T47D (cell line): ENCODE measurements at regions not wholly inside any gene's neighbourhood (a gene's known extent, or its start where the extent isn't known, plus 50 kb on each side); places are given as distances from the start of the nearest gene placed in this dataset.

Experiments
- DNase-seq, 2 experiments: peaks; one replicate each; pipeline versions ENCODE4 v3.0.0 to v3.0.0-alpha.2; 2011 to 2012; ENCODE audit warnings: low read depth in 1 of 2, low spot score in 1 of 2
- JUND ChIP-seq: IDR thresholded peaks from 2 replicates; pipeline ENCODE4 v1.6.1; 2012; ENCODE audit warnings: low read depth
- in situ Hi-C: cut with HindIII; loops from 2 replicates; pipeline ENCODE4 v1.10.0; 2016; ENCODE audit warnings: low sequenced_read_pairs, low pct_unique_long_range_greater_than_20kb

DNA sequence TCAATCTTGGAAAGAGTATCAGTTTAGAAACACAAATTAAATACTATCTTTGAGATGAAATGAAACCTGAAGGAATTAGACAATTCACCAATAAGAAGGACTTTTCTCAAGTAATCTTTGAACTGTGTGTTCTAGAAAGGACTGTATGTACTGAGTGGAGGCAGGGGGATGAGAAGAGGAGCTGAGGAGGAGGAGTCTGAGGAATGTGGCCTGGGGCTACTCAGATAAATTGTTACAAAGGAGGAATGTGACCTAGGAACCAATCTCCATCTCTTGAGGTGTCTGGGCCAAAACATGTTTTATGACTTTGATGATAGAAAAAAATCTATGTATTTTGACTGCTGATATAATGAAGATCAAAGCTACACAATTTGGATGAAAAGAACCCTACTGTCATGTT, 124.3 kb upstream of the ANKRD55 start:
- peak in 1 of 2 experiments; percentile 29 for DNase-seq
- in situ Hi-C loops = no loop called here
- no peak for TF ChIP-seq JUND

- no peak for TF ChIP-seq JUND
- DNase-seq = no peak
- in situ Hi-C loops = no loop called here
Measured at GRCh38 chr5:56356836-56357160, 123.7 kb upstream of the ANKRD55 start.

GRCh38 chr5:56356121-56356835, 123.1 kb upstream of the ANKRD55 start:
- no peak for TF ChIP-seq JUND
- DNase-seq = peak in 1 of 2 experiments; percentile 13
- in situ Hi-C loops = no loop called here

DNA sequence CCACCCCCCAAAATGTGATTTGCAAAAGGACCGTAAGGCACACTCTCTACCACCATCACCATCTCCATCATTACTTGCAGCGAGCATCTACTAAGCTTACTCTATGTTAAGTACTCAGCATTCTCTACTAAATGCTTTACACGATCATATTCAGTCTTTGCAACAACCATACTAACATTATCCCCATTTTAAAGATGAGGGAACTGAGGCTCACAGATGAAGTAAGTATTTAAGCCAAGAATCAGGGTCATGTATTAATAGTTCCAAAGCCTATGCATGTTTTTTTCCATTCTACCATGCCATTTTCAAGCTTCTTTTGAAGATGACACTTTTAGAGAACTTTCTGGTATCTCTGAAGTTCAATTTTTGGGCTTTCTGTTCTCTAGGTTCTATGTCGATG, 121.7 kb upstream of the ANKRD55 start:
- in situ Hi-C loops = no loop called here
- no peak for DNase-seq
- no peak for TF ChIP-seq JUND

GRCh38 chr5:56352808-56353590, 119.9 kb upstream of the ANKRD55 start:
- in situ Hi-C loops = no loop called here
- DNase-seq = no peak
- no peak for TF ChIP-seq JUND

DNA sequence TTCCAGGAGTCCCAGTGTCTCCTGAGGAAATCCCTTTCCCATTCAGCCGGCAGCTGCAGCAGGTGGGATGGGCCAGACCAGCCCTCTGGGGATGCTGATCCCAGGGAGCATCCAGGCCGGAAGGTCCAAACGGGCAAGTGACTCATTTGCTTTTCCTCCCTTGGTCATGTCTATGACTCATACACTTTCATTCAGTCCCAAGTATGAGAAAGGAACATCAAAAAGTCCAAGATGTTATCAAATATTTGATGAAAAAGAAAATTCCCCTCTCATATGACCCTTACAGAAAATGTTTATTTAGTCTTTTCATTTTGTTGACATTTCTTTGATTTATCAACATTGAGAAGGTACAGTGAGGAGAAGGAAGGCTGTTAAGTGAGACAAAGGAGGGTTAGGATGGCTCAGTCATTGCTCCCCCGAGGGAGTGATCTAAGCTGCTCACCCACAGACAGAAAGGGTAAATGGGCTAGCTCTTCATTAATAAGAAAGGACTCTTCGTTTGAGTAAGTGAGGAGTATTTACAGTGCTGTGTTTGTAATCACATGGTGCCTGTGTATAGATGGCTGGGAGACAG, 117.6 kb upstream of the ANKRD55 start:
- peak in 1 of 2 experiments; percentile 45 for DNase-seq
- in situ Hi-C loops = no loop called here
- TF ChIP-seq JUND = no peak

- in situ Hi-C loops = no loop called here
- TF ChIP-seq JUND = no peak
- no peak for DNase-seq
Measured at GRCh38 chr5:56350011-56350596, 117.0 kb upstream of the ANKRD55 start.

DNA sequence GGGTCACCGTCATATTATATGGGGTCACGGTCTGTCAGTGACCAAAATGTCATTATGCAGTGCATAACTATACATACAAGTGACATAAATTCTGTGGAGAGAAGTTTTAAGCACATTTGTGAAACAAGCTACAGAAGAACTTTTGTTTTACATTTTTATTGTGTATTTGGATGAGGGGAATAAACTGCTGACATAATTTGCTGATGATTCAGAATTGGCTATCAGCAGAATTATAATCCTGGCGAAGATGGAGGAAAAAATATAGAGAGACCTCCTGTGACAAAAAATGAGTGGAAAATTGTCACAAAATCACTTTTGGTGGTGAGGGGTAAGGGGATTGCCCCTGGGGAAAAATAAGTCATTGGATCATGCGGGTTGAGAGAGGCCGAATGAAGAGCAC, 116.3 kb upstream of the ANKRD55 start:
- in situ Hi-C loops = no loop called here
- TF ChIP-seq JUND = no peak
- no peak for DNase-seq

DNA sequence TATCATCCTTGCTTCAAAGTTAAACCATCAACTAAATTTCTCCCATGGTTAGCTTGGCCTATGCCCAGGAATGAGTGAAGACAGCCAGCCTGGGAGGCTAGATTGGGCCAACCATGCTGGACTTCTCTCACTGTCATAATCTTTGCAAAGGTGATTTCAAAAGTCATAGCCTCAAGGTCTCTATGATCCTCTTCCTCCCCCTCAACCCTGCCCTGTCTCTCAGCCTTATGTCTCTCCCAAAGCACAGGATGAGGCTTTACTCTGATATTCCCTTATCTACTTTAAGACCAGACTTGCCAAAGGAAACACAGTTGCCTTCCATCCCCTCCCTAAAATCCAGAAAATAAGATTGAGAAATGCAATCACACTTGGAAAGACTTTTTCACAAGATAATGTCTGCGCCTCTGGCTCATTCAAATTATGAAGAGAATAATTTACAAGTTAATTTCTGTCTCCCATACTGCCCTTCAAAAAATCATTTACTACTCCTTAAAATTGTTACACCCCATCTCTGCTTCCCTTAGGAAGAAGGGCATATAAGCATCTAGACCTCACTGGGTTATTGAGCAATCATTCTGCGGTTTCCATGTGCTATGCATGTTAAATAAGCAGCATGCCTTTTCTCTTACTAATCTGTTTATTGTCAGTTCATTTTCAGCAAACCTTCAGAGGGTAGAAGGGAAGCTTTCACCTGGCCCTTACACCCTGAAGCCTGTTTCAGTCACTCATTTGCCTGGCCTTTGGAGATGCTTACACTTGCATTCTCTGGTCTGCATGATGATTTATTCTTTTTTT, 113.8 kb upstream of the ANKRD55 start:
- peak; percentile 87; the same call in 1 of the 2 replicates for TF ChIP-seq JUND
- in situ Hi-C loops = no loop called here
- peak in 1 of 2 experiments; percentile 92 for DNase-seq

GRCh38 chr5:56346044-56346710, 113.0 kb upstream of the ANKRD55 start:
- DNase-seq = no peak
- in situ Hi-C loops = no loop called here
- TF ChIP-seq JUND = no peak

GRCh38 chr5:56345352-56345751, 112.2 kb upstream of the ANKRD55 start:
- no peak for TF ChIP-seq JUND
- DNase-seq = no peak
- in situ Hi-C loops = no loop called here

- in situ Hi-C loops = no loop called here
- DNase-seq = no peak
- TF ChIP-seq JUND = no peak
Measured at GRCh38 chr5:56344594-56344993, 111.5 kb upstream of the ANKRD55 start.
